Stimulated activated naive CD4-positive, alpha-beta T cell (primary cell): ENCODE measurements at regions not wholly inside any gene's neighbourhood (a gene's known extent, or its start where the extent isn't known, plus 50 kb on each side); places are given as distances from the start of the nearest gene placed in this dataset.

Experiments used
- DNase-seq, 6 experiments: peaks; one replicate each; lab custom pipeline; 2025; lab: John Stamatoyannopoulos, UW

DNA sequence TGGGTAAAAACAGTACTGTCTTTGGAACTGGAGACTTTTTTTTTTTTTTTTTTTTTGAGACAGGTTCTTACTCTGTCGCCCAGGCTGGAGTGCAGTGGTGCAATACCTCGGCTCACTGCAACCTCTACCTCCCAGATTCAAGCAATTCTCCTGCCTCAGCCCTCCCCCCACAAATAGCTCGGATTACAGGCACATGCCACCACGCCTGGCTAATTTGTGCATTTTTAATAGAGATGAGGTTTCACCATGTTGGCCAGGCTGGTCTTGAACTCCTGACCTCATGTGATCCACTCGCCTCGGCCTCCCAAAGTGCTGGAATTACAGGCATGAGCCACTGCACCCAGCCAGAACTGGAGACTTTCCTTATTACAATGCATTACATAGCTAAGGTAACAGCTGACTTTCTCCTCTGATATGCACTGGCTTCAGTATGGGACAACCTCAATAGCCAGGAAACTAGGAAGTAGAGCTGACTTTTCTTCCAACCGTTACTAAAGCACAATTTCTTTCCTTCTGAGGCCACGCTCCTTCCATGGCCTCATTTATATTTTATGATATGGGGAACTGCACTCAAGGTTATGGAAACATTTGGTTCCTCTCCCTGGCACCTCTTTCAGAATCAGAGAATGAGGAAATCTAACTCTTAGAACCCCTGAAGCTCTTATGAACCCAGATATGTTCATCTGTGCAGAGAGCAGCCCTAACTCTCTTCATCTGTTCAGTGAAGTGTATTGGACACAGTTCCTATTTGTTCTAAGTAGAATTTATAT, 53.5 kb upstream of the FAM9B start:
- no peak for DNase-seq

DNA sequence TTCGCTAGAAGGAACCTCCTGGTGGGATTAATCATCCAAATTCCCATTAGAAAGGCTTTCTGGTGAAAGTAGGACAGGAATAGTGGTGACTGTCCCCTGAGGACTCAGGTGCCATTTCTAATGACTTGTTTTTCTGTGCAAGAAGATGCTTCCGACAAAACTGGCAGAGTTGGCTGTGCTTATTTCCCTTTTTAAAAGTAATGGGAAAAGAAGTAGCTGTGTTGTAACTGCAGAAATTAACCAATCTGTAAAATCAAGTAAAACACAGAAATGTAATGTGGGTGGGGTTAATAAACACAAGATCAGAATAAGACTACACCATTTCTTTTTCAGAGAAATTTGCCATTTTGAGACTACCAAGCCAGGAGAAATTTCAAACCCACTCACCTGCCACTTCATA, 55.0 kb upstream of the FAM9B start:
- DNase-seq, result no peak

DNA sequence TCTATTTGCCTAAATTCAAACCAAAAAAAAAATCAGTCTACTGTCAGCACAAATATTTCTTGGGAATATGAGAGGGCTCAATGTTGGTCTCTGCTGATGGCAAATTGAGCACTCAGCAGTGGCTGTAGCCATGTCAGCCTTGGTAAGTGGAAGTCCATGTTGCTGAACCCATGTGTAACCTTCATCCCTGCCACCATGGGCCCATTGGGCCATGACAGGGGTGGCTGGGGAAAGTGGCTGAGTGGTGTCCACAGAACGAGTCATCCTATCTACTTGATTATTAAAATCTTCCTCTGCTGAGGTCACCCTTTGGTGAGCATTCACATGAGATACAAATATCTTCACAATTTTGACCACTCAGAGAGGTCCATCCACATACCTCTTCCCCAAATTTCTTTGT, 56.8 kb upstream of the FAM9B start:
- no peak for DNase-seq

GRCh38 chrX:9091258-9091657, 57.3 kb upstream of the FAM9B start:
- DNase-seq, result no peak

GRCh38 chrX:9102956-9103355, 69.0 kb upstream of the FAM9B start:
- DNase-seq, result no peak

DNA sequence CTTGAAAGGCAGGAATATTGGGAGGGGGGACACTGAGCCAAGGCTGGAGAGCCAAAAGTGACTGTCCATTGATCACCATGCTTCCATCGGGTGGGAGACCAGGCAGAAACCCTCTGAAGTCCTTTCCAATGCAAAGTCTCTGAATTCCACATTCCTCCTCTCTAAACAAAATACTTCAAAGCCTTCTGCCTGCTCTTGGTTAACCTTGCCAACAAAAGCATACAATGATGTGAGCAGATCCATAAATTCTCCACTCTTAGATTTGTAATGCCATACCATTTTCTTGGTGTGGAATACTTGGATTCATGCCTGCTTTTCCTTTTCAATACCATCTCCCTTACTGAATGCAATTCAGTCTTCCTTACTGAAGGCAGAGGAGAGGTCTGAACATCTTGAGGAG, 74.1 kb upstream of the FAM9B start:
- no peak for DNase-seq

GRCh38 chrX:9110808-9111207, 76.9 kb upstream of the FAM9B start:
- DNase-seq, result no peak

GRCh38 chrX:9114245-9114644, 80.3 kb upstream of the FAM9B start:
- DNase-seq, result no peak

DNA sequence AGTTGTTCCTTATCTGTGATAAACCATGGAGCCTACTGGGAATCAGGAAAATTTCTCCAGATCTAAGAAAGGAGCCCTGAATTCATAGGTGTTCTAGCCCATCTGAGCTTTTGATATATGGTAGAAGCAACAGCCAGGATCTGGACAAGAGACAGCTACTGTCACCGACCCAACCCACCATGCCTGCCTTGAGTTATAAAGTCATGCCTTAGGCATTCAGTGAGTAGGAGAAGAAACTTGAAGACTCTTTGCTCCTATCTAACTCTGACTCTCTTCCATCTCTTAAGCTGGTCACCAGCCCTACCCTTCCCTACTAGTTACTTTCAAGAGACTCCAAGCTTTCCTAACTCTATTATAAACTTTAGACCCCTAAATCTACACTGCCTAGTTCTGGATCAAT, 83.9 kb upstream of the FAM9B start:
- no peak for DNase-seq

DNA sequence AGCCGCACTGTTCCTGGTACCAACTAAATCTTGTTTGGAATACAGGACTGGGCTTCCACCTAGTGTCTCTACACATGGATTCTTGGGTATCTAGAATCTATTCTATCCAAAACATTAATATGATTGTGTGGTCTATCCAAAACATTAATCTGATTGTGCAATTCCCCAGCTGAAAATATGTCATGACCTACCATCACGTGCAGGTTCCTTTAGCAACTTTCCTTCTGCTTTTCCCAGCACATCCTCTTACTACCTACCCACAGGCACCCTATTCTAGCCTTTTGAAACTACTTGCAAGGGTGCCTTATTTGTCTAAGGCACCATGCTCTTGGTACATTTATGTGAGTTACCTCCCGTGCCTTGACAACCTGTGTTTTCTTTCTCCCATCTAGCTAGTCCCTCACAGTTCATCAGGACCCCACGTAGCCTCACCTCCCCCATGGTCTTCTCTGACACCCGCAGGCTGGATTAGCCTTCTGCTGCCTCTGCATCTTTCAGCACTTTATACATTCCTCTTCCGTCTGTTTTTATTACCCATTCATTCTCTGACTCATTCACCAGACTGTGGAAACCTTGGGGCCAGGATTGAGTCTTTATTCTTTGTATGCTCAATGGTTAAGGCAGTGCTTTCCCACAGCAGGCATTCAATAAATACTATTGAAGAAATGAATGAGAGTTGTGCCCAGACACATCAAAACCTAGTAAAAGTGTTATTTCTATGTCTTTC, 88.8 kb upstream of the FAM9B start:
- no peak for DNase-seq

GRCh38 chrX:9127986-9128385, 94.1 kb upstream of the FAM9B start:
- DNase-seq, result no peak

DNA sequence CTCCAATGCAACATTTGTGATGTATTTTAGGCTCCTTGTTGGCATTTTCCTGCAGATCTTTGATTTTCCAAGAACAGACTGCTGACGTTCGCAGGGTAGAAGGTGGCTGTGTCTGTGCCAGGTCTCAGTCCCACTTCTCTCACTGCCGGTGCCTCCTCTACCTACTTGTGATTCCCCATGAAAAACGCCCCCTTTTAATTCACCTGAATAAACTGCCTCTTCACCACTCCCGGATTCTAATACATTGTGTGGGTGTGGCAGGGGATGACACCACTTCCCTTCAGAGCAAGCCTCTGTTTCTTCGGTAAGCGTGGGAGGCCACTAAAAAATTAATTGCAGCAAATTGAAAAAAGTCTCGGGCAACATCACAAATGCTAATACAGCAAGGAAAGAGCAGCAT, 96.1 kb upstream of the FAM9B start:
- no peak for DNase-seq

DNA sequence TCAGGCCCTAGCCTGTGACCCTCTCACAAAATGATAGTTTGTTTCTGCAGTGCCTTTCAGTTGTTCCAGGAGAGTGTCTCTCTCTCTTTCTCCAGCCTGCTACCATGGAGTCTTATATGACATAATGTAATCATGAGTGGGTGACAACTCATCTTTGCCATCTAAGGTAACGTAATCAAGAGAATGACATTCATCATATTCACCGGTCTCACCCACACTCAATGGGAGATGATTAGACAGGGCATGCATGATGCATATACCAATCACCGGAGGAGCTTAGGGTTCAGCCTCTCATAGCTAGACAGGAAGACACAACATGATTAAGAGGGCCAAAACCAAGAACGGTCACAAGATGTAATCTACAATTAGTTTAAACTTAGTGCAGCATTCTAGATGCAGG, 97.1 kb upstream of the FAM9B start:
- DNase-seq, result no peak

GRCh38 chrX:9132036-9132638, 98.2 kb upstream of the FAM9B start:
- DNase-seq, result no peak

DNA sequence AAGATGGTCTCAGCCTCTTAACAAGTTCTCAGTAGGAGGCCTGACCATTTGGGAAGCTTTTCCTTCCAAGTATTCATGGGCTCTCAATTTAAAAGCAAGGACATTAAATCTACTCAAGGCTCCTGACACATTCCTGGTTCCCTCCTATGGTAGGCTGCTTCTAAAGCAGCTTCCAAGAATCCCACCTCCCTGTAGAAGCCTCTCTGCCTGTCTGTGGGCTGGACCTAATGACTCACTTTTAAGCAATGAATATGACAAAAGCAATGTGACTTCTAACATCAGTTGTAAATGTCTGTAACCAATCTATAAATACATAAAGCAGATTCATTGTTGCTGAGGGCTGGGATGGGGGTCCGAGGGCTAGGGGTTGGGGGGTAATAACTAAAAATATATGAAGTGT, 99.5 kb upstream of the FAM9B start:
- DNase-seq, result no peak

DNA sequence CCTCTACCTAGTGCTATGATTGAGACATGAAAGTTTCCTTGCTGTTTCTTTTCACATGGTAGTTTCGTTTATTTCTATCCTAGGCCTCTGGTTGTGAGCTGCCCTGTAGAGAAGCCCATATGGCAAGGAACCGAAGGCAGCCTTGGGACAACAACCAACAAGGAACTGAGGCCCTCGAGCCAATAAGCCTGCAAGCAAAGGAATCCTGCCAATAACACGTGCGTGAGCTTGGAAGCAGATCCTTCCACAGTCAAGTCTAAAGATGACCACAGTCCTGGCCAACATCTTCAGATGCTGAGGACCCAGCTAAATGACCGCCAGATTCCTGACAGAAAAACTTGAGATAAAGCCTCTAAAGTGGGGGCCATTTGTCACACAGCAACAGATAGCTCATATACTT, 100.4 kb upstream of the FAM9B start:
- DNase-seq, result no peak

DNA sequence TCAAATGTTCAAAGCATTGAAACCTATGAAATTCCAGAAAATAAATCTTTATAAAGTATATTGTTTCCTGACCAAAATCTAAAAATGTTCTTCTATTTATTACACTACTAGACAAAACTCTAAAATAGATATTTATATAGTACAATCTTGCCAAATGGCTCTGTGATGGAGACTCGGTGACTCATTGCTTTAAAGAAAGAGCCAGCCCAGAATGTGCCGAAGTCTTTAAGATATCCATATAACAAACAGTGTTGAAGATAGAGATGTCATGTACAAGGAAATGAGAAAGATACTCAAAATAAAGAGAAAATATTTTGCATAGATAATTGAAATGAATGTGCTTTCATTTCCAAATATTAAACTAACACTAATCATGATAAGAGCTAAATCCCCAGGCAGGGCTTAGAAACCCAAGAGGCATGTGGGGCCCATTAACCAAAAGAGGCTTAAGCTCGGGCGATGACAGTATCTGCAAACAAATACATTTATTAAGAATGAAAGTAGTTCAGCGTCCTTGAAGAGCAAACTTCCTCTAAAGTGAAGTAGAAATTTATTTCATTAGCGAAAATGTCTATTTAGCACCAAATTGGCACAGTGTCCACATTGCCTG, 102.1 kb upstream of the FAM9B start:
- DNase-seq, result no peak

GRCh38 chrX:9137152-9137551, 103.2 kb upstream of the FAM9B start:
- DNase-seq, result no peak

DNA sequence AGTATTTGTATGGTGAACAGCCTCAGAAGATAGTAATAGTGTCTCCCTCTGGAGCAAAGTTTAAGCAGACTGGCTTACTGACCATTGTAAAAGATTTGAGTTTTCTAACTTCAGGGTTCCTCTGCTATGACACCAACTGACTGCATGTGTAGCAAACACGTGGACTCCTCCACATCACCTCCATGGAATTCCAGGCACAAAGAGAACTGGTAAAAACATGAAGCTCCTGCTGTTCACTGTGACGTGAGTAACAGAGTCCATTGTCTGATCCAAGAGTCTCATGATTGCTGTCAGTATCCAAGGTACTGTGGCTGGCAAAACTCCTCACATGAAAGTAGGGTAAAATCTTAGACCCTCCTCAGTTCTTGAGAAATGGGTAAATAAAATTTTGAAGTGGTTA, 107.6 kb upstream of the FAM9B start:
- no peak for DNase-seq

- DNase-seq, result no peak
Measured at GRCh38 chrX:9144701-9145241, 110.8 kb upstream of the FAM9B start.

DNA sequence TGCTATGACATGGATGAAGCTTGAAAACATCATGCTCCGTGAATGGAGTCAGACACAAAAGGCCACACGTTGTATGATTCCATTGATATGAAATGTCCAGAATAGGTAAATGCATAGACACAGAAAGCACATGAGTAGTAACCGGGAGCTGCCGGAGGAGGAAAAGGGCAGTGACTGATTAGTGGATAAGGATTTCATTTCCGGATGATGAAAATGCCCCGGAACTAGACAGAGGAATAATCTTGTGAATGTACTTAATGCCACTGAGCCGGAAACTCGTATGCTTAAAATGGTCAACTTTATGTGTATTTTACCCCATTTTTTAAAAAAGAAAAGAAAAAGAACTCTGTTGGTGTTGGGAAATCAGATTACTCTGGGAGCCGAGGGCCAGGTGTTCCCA, 112.7 kb upstream of the FAM9B start:
- no peak for DNase-seq

DNA sequence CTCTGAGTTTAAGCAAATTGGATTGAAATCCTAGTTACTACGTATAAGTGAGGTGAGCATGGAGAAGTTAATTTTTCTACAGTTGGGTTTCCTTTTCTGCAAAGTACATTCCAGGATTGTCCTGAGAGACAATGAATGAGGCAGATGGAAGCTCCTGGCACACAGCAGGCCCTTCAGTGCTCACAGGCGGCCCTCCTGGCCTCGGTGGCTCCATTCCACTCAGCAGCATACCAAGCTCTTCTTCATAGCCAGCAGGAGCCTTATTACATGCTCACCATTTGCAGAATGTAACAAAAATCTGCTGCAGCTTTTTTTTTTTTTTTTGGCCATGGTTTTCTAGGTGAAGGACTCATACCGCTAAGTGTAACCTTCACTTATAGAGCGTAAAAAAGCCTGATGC, 113.2 kb upstream of the FAM9B start:
- no peak for DNase-seq

DNA sequence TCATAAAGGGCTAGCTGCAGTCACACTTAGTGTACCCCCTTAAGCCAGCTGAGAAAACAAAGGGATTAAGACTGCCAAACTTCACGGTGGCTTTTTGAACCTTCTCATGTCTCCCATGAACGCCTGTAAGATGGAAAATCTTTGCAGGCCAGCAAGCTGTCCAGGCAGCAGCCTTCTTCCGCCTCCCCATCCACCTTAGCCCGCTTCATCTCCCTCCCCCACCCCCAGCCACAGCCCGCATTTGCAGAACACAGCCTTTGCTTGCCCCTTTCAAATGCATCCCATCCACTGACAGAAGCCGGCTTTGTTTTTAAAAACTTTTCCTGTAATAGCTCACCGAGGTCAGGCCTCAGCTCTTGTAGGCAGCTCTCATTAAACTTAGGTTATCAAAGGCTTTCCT, 113.8 kb upstream of the FAM9B start:
- no peak for DNase-seq
